AG08396 (cell line): ENCODE measurements at regions not wholly inside any gene's neighbourhood (a gene's known extent, or its start where the extent isn't known, plus 50 kb on each side); places are given as distances from the start of the nearest gene placed in this dataset.

Experiments
- DNase-seq: peaks from one replicate; pipeline ENCODE4 v3.0.0; 2012; ENCODE audit warnings: low spot score, mixed read lengths

GRCh38 chr9:22288661-22289060 lies 158.0 kb upstream of the DMRTA1 start:
- DNase-seq = no peak

GRCh38 chr9:22307013-22307711 lies 139.5 kb upstream of the DMRTA1 start:
- peak; percentile 38 for DNase-seq

- DNase-seq = no peak
Measured at GRCh38 chr9:22308177-22308576, 138.4 kb upstream of the DMRTA1 start.

GRCh38 chr9:22316645-22317044 lies 130.0 kb upstream of the DMRTA1 start:
- no peak for DNase-seq

- DNase-seq = no peak
Measured at GRCh38 chr9:22331533-22331932, 115.1 kb upstream of the DMRTA1 start.

GRCh38 chr9:22332202-22332601 lies 114.4 kb upstream of the DMRTA1 start:
- DNase-seq = no peak

- DNase-seq = no peak
Measured at GRCh38 chr9:22337261-22337660, 109.4 kb upstream of the DMRTA1 start.

GRCh38 chr9:22342491-22343217 lies 104.0 kb upstream of the DMRTA1 start:
- no peak for DNase-seq

GRCh38 chr9:22343218-22343611 lies 103.4 kb upstream of the DMRTA1 start:
- no peak for DNase-seq

- DNase-seq = no peak
Measured at GRCh38 chr9:22354699-22355384, 91.8 kb upstream of the DMRTA1 start.

GRCh38 chr9:22356985-22357384 lies 89.6 kb upstream of the DMRTA1 start:
- no peak for DNase-seq

GRCh38 chr9:22363421-22363887 lies 83.2 kb upstream of the DMRTA1 start:
- no peak for DNase-seq

GRCh38 chr9:22373636-22374035 lies 73.0 kb upstream of the DMRTA1 start:
- no peak for DNase-seq

GRCh38 chr9:22374051-22374450 lies 72.6 kb upstream of the DMRTA1 start:
- no peak for DNase-seq

- no peak for DNase-seq
Measured at GRCh38 chr9:22379272-22379671, 67.4 kb upstream of the DMRTA1 start.

- DNase-seq = no peak
Measured at GRCh38 chr9:22381170-22381569, 65.5 kb upstream of the DMRTA1 start.

GRCh38 chr9:22382331-22382730 lies 64.3 kb upstream of the DMRTA1 start:
- DNase-seq = no peak

GRCh38 chr9:22383718-22384117 lies 62.9 kb upstream of the DMRTA1 start:
- no peak for DNase-seq

GRCh38 chr9:22389271-22389670 lies 57.4 kb upstream of the DMRTA1 start:
- no peak for DNase-seq

- DNase-seq = no peak
Measured at GRCh38 chr9:22392523-22392922, 54.1 kb upstream of the DMRTA1 start.

- peak; percentile 17 for DNase-seq
Measured at GRCh38 chr9:22395687-22396141, 50.9 kb upstream of the DMRTA1 start.
